HepG2 (cell line): ENCODE measurements at regions not wholly inside any gene's neighbourhood (a gene's known extent, or its start where the extent isn't known, plus 50 kb on each side); places are given as distances from the start of the nearest gene placed in this dataset.

Experiments used
- ATAC-seq: fragments of 200-7000 bp; cut with Tn5 transposase; 3 replicates; pipeline ENCODE4 v1.9.1; 2020; ENCODE audit warnings: mild to moderate bottlenecking, moderate library complexity
- BruUV-seq: library from RNA; stranded (reverse); fragments of 400-500 nt; replicated peaks from 2 replicates; lab custom pipeline; 2021; lab: Mats Ljungman, UMichigan
- CTCF ChIA-PET: fragments of 300-600 bp; formaldehyde crosslinking; extraction: SDS; loops from one replicate; lab custom pipeline; 2021; ENCODE audit warnings: low total read pairs, inconsistent platforms, low intra/inter-chr PET ratio; lab: Yijun Ruan, JAX
- POLR2A ChIA-PET: fragments of 350-600 bp; sonication (Branson Sonifier 250); formaldehyde crosslinking; loops from one replicate; lab custom pipeline; 2020; ENCODE audit warnings: antibody characterized with exemption, inconsistent platforms; lab: Yijun Ruan, JAX
- DNase-seq: peaks from one replicate; pipeline ENCODE4 v3.0.0-alpha.2; 2015; ENCODE audit warnings: low spot score
- FAIRE-seq: peaks from 3 replicates; lab custom pipeline; 2011; peaks lifted over from hg19 to GRCh38; lab: Jason Lieb, UNC
- H2AFZ ChIP-seq: one replicate; pipeline ENCODE4 v1.6.1; 2011; ENCODE audit warnings: low read length, inconsistent platforms
- H3K27ac ChIP-seq: fragments of 300-600 bp; 3 replicates; pipeline ENCODE4 v1.8.0; 2011; ENCODE audit warnings: mixed run types, mild to moderate bottlenecking, mixed read lengths, low read length, inconsistent platforms; ENCODE audit not compliant: insufficient read depth; ENCODE audit errors: extremely low read length
- H3K27me3 ChIP-seq, 2 experiments: fragments of 200-600 bp in 1 of 2; 2 replicates in 1 of 2; 3 replicates in 1 of 2; pipeline versions ENCODE4 v1.6.0 to v1.8.0; 2011; ENCODE audit warnings: low read length in 2 of 2, mild to moderate bottlenecking in 2 of 2, moderate library complexity in 2 of 2, inconsistent platforms in 1 of 2; ENCODE audit not compliant: insufficient read depth in 2 of 2, control insufficient read depth in 1 of 2
- H3K36me3 ChIP-seq, 2 experiments: fragments of 200-600 bp in 1 of 2; replicated peaks in 1 of 2; 2 replicates in 1 of 2; 3 replicates in 1 of 2; pipeline versions ENCODE4 v1.5.1 to v1.8.0; 2011; ENCODE audit warnings: low read length in 2 of 2, inconsistent platforms in 1 of 2; ENCODE audit not compliant: insufficient read depth in 2 of 2, control insufficient read depth in 1 of 2
- H3K4me1 ChIP-seq: 2 replicates; pipeline ENCODE4 v1.5.1; 2012; ENCODE audit warnings: low read length, inconsistent platforms; ENCODE audit not compliant: insufficient read depth
- H3K4me2 ChIP-seq: 2 replicates; pipeline ENCODE4 v1.6.0; 2011; ENCODE audit warnings: low read depth, low read length, inconsistent platforms
- H3K4me3 ChIP-seq, 3 experiments: fragments of 200-600 bp in 1 of 3; sonication (generic), shearing (Covaris generic) in 1 of 3; replicated peaks in 1 of 3; 2 replicates each; pipeline ENCODE4 v1.5.1; 2011 to 2016; ENCODE audit warnings: low read length in 3 of 3, inconsistent platforms in 2 of 3, low read depth in 2 of 3, mild to moderate bottlenecking in 2 of 3, control low read depth in 1 of 3, mixed read lengths in 1 of 3; ENCODE audit not compliant: insufficient read depth in 1 of 3
- H3K79me2 ChIP-seq: one replicate; pipeline ENCODE4 v1.6.1; 2011; ENCODE audit warnings: low read length, inconsistent platforms; ENCODE audit not compliant: insufficient read depth
- H3K9ac ChIP-seq: 2 replicates; pipeline ENCODE4 v1.6.0; 2011; ENCODE audit warnings: mild to moderate bottlenecking, low read depth, low read length, inconsistent platforms; ENCODE audit not compliant: insufficient read depth
- H3K9me3 ChIP-seq: 2 replicates; pipeline ENCODE4 v1.5.1; 2012; ENCODE audit warnings: mild to moderate bottlenecking, low read length
- H4K20me1 ChIP-seq: 2 replicates; pipeline ENCODE4 v1.6.0; 2011; ENCODE audit warnings: inconsistent platforms, mild to moderate bottlenecking, low read length, moderate library complexity; ENCODE audit not compliant: insufficient read depth
- BATF2 ChIP-seq: sonication (generic); formaldehyde crosslinking; IDR thresholded peaks from 2 replicates; pipeline ENCODE4 v1.8.0; 2022; ENCODE audit warnings: mild to moderate bottlenecking, missing genetic modification reagents, moderate library complexity
- NFAT5 ChIP-seq: sonication (generic); formaldehyde crosslinking; IDR thresholded peaks from 2 replicates; pipeline ENCODE4 v1.4.0; 2020; ENCODE audit warnings: missing genetic modification reagents
- RFXAP ChIP-seq: sonication (generic); formaldehyde crosslinking; IDR thresholded peaks from 2 replicates; pipeline ENCODE4 v1.4.0; 2020; ENCODE audit warnings: missing genetic modification reagents, borderline replicate concordance
- SPEN ChIP-seq: sonication (generic); formaldehyde crosslinking; IDR thresholded peaks from 2 replicates; pipeline ENCODE4 v1.5.1; 2020; ENCODE audit warnings: low read depth, mild to moderate bottlenecking, missing genetic modification reagents
- TARDBP ChIP-seq: sonication (generic); formaldehyde crosslinking; IDR thresholded peaks from 2 replicates; pipeline ENCODE4 v1.8.0; 2022; ENCODE audit warnings: mild to moderate bottlenecking, missing genetic modification reagents
- ZNF430 ChIP-seq: sonication (generic); formaldehyde crosslinking; IDR thresholded peaks from 2 replicates; pipeline ENCODE4 v1.9.0; 2021; ENCODE audit warnings: mild to moderate bottlenecking, missing genetic modification reagents
- ZNF550 ChIP-seq: sonication (generic); formaldehyde crosslinking; IDR thresholded peaks from 2 replicates; pipeline ENCODE4 v1.4.0; 2020; ENCODE audit warnings: mild to moderate bottlenecking, missing genetic modification reagents, borderline replicate concordance
- ZSCAN31 ChIP-seq: sonication (generic); formaldehyde crosslinking; IDR thresholded peaks from 2 replicates; pipeline ENCODE4 v1.5.0; 2020; ENCODE audit warnings: low read depth, mild to moderate bottlenecking, missing genetic modification reagents
- WGBS: methylation state at CpG from one replicate; pipeline ENCODE4 v1.1.6; 2017; ENCODE audit warnings: low lambda C conversion rate; 5-methylcytosine and 5-hydroxymethylcytosine counted together
- in situ Hi-C: cut with HindIII; loops from 2 replicates; pipeline ENCODE4 v1.10.0; 2017; ENCODE audit warnings: low pct_unique_long_range_greater_than_20kb; ENCODE audit not compliant: extremely low pct_ligation_motif_present
- intact Hi-C: fragments of 100-400 bp; cut with micrococcal nuclease; formaldehyde crosslinking; loops from one replicate; pipeline ENCODE4 v1.10.0; 2022; ENCODE audit not compliant: unreplicated experiment
- TF ChIP-seq, protein P1 (sequence below): sonication (generic); formaldehyde crosslinking; IDR thresholded peaks from 2 replicates; pipeline ENCODE4 v1.4.0; 2020; ENCODE audit warnings: mild to moderate bottlenecking, missing genetic modification reagents
- TF ChIP-seq, protein P2 (sequence below): sonication (generic); formaldehyde crosslinking; IDR thresholded peaks from 2 replicates; pipeline ENCODE4 v1.8.1; 2023; ENCODE audit warnings: mild to moderate bottlenecking, moderate library complexity, missing genetic modification reagents

- TF ChIP-seq NFAT5 (no peak), BATF2 (no peak), ZNF430 (CRISPR knock-in tag) (no peak), SPEN (no peak)
These were observed 1458.7 kb downstream of the AACS start (continued) for GRCh38 chr12:126523891-126524290.

- Histone ChIP-seq H3K9ac (no peak overlapping the region), H3K36me3 (no peaks in the 10 kb centered on the region), H3K79me2 (no peaks in the 10 kb centered on the region), H3K9me3 (peaks cover 100% of the 10 kb centered on the region), H3K4me2 (no peak overlapping the region), H3K27me3 (no peaks in the 10 kb centered on the region), H3K4me3 (no peak overlapping the region), H2AFZ (no peak overlapping the region), H3K4me1 (no peaks in the 10 kb centered on the region), H4K20me1 (no peaks in the 10 kb centered on the region), H3K27ac (no peak overlapping the region)
- ATAC-seq (no peak), FAIRE-seq (no peak), DNase-seq (no peak)
- no TSS peak for BruUV-seq
- 21% methylated on average over 2 of the region's 2 CpGs for WGBS
- TF ChIP-seq ZSCAN31 (CRISPR knock-in tag) (no peak), ZNF550 (no peak), TARDBP (CRISPR knock-in tag) (no peak), RFXAP (CRISPR knock-in tag) (no peak)
- TF ChIP-seq, protein P1, sequence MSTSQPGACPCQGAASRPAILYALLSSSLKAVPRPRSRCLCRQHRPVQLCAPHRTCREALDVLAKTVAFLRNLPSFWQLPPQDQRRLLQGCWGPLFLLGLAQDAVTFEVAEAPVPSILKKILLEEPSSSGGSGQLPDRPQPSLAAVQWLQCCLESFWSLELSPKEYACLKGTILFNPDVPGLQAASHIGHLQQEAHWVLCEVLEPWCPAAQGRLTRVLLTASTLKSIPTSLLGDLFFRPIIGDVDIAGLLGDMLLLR, result no peak
- TF ChIP-seq, protein P2, sequence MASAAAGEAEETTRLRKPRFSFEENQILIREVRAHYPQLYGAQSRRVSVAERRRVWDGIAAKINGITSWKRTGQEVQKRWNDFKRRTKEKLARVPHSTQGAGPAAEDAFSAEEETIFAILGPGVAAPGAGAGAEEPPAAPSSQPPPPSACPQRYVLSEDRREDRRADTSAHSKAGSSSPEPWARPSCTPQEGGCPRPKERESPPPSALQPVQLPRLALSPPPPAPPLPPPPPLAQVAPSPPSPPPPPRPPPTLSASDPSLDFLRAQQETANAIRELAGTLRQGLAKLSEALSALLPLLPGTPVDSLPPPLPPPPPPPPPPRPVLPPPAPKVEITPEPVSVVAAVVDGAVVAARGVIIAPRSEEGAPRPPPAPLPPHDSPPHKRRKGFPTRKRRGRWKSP (CRISPR knock-in tag), result no peak
- in situ Hi-C loops, result no loop called here
- ChIA-PET POLR2A (no interaction called here), CTCF (no interaction called here)
- intact Hi-C loops, result no loop called here
These were observed 1469.3 kb downstream of the AACS start for GRCh38 chr12:126534495-126534894.
